ENCODE measurements at regions not wholly inside any gene's neighbourhood (a gene's known extent, or its start where the extent isn't known, plus 50 kb on each side); places are given as distances from the start of the nearest gene placed in this dataset.

DNA sequence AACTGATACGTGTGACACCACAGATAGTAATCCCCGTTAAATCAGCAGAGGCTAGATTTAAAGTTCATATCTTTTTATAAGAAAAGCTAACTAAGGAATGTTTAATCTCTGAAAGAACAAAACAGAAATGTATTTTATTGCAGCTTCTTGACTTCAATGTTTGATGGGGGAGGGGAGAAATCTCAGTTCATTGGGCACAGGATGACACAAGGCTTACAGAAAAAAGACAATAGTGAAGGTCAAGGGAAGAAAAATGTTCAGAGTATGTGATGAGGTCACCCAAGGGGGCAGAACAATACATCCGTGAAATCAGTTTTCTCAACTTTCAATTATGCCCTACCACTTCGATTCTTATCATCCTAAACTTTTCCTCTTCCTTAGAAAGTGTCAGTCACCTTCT lies 102.9 kb downstream of the ELAPOR2 start:
- Mint-ChIP-seq H3K4me1 (ENCODE audit: low read depth) (no peaks in the 10 kb centered on the region), H3K27ac (no peak overlapping the region), H3K36me3 (ENCODE audit: low read depth) (no peaks in the 10 kb centered on the region), H3K27me3 (ENCODE audit: insufficient read depth) (peaks cover 2% of the 10 kb centered on the region; the same call in 1 of the 2 replicates), H3K4me3 (no peak overlapping the region), H3K9me3 (no peaks in the 10 kb centered on the region)
- DNase-seq: no peak
- TF ChIP-seq, protein P1, sequence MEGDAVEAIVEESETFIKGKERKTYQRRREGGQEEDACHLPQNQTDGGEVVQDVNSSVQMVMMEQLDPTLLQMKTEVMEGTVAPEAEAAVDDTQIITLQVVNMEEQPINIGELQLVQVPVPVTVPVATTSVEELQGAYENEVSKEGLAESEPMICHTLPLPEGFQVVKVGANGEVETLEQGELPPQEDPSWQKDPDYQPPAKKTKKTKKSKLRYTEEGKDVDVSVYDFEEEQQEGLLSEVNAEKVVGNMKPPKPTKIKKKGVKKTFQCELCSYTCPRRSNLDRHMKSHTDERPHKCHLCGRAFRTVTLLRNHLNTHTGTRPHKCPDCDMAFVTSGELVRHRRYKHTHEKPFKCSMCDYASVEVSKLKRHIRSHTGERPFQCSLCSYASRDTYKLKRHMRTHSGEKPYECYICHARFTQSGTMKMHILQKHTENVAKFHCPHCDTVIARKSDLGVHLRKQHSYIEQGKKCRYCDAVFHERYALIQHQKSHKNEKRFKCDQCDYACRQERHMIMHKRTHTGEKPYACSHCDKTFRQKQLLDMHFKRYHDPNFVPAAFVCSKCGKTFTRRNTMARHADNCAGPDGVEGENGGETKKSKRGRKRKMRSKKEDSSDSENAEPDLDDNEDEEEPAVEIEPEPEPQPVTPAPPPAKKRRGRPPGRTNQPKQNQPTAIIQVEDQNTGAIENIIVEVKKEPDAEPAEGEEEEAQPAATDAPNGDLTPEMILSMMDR (IDR thresholded peaks at IDR 0.05): no peak

DNA sequence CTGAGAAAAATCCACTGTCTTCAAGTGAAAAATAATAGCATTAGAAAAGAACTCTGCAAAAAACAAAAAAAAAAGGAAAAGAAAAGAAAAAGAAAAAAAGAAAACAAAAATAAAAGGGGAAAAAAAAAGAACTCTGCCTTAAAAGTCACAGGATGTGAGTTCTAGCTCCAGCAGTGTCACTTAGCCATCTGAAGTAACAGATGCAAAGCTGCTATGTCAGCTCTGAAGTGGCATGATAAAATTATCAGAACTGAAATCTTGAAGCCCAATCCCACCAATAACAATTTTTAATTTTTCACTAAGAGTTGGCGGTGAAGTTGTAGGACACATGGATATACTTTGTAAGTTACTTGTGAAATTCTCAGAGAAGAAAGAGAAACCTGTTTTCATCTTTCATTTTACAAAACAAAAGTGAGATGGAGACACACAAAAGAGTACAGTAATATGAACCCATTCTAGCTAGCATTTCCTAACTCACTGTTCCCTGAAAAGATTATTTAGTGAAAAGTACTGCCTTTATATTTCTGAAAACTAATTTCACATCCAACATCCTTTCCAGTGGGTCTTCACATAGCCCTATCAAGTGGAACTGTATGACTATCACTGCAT lies 103.5 kb downstream of the ELAPOR2 start:
- H3K9me3 Mint-ChIP-seq: no peaks in the 10 kb centered on the region
- H3K36me3 Mint-ChIP-seq (ENCODE audit: low read depth): no peaks in the 10 kb centered on the region
- H3K27me3 Mint-ChIP-seq (ENCODE audit: insufficient read depth): peaks cover 2% of the 10 kb centered on the region; the same call in 1 of the 2 replicates

DNA sequence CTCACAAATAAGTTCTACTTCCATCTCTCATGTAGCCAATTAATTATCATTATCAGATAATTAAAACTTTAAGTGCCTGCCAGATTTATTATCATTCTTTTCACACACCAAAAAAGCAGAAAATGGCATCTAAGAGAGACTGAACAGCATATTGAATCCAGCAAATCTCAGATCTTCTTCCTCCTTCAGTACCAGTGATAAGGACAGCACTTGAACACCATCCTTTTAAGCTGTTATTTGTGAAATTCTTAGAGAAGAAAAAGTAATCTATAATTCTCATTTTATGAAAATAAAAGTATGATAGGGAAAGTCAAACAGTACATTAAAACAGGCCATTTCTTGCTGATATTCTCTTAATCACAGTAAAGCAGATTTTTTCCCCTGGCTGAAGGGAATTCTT lies 104.5 kb downstream of the ELAPOR2 start:
- Mint-ChIP-seq H3K27me3 (ENCODE audit: insufficient read depth) (peaks cover 2% of the 10 kb centered on the region; the same call in 1 of the 2 replicates), H3K9me3 (no peaks in the 10 kb centered on the region), H3K4me3 (no peak overlapping the region), H3K4me1 (ENCODE audit: low read depth) (no peaks in the 10 kb centered on the region), H3K36me3 (ENCODE audit: low read depth) (no peaks in the 10 kb centered on the region), H3K27ac (no peak overlapping the region)
- TF ChIP-seq, protein P1 (IDR thresholded peaks at IDR 0.05): no peak
- no peak for DNase-seq

More for the DNA sequence above, 103.5 kb downstream of the ELAPOR2 start:
- Mint-ChIP-seq H3K4me1 (ENCODE audit: low read depth) (no peaks in the 10 kb centered on the region), H3K4me3 (no peak overlapping the region), H3K27ac (no peak overlapping the region)
- DNase-seq: no peak
- TF ChIP-seq, protein P1 (IDR thresholded peaks at IDR 0.05): no peak

DNA sequence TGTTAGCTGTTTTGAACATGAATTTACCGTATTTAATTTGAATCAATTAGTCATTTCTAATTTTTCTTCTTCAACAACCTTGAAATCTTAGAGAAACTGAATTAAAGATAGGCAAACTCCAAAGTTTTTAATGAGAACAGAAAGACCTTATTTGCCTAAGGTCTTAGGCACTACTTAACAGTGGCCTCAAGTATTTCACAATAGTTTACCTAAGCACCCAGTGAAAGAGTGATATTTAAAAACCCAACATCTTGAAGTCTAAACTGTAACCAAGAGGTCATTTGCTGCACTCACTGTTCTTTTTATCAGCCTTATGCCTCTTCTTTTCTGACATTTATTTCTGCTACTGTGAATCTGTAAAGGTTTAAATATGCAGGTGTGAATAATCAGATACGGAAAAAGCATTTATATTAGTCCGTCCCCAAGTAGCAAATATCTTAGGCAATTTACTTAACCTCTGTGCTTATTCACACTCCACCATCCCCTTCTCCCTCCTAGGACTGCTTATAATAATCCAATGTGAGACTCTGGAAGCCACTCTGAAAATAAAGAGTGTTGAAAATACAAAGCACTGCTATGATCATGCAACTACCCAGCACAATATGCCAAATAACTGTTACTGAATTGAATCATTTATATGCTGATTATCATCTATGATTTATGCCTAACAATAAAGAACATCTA lies 105.7 kb downstream of the ELAPOR2 start:
- DNase-seq: no peak
- Mint-ChIP-seq H3K9me3 (no peaks in the 10 kb centered on the region), H3K27me3 (ENCODE audit: insufficient read depth) (peaks cover 2% of the 10 kb centered on the region; the same call in 1 of the 2 replicates), H3K4me3 (no peak overlapping the region), H3K27ac (no peak overlapping the region), H3K4me1 (ENCODE audit: low read depth) (no peaks in the 10 kb centered on the region), H3K36me3 (ENCODE audit: low read depth) (no peaks in the 10 kb centered on the region)
- TF ChIP-seq, protein P1 (IDR thresholded peaks at IDR 0.05): no peak

DNA sequence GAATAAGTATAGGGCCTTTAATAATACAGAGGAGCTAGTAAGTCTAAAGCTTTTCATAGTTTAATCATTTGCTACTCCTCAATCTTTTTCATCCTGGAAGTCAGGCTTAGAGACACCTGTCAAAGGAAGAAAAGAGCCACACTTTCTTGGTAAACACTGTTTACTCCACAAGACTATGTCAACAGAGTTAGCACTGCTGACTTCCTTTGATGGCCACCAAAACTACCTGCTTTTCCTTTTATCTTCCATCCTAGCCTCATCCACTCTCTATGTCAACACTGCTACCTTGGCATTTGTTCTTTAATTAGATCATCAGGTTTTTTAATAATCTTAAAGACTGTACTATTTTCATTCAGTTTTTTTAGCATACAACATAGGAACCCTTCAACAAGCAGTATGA lies 106.2 kb downstream of the ELAPOR2 start:
- Mint-ChIP-seq H3K36me3 (ENCODE audit: low read depth) (no peaks in the 10 kb centered on the region), H3K9me3 (no peaks in the 10 kb centered on the region), H3K4me1 (ENCODE audit: low read depth) (no peaks in the 10 kb centered on the region), H3K27me3 (ENCODE audit: insufficient read depth) (no peaks in the 10 kb centered on the region), H3K4me3 (no peak overlapping the region), H3K27ac (no peak overlapping the region)
- no peak for DNase-seq
- TF ChIP-seq, protein P1 (IDR thresholded peaks at IDR 0.05): no peak

Data from HFFc6 (cell line).